Upper lobe of left lung (tissue), 4 donors: ENCODE measurements at regions not wholly inside any gene's neighbourhood (a gene's known extent, or its start where the extent isn't known, plus 50 kb on each side); places are given as distances from the start of the nearest gene placed in this dataset.

Experiments used
- EP300 ChIP-seq, 4 donors: sonication (generic); formaldehyde crosslinking; IDR thresholded peaks; one replicate each; pipeline ENCODE4 v1.5.1; 2017; ENCODE audit warnings: antibody characterized with exemption in 4 of 4, control low read depth in 2 of 4
- POLR2A ChIP-seq, 4 donors: fragments of 450-650 bp; IDR thresholded peaks; one replicate each; pipeline ENCODE4 v1.5.1; 2016 to 2017; ENCODE audit warnings: antibody characterized with exemption in 4 of 4, mild to moderate bottlenecking in 2 of 4
- TF ChIP-seq, protein P1 (sequence below), 6 experiments: fragments of 450-650 bp in 4 of 6; fragments of 200-600 bp in 2 of 6; sonication (generic) in 2 of 6; IDR thresholded peaks; one replicate each; pipeline ENCODE4 v1.5.1; 2016 to 2019; ENCODE audit warnings: antibody characterized with exemption in 6 of 6

- TF ChIP-seq, protein P1, sequence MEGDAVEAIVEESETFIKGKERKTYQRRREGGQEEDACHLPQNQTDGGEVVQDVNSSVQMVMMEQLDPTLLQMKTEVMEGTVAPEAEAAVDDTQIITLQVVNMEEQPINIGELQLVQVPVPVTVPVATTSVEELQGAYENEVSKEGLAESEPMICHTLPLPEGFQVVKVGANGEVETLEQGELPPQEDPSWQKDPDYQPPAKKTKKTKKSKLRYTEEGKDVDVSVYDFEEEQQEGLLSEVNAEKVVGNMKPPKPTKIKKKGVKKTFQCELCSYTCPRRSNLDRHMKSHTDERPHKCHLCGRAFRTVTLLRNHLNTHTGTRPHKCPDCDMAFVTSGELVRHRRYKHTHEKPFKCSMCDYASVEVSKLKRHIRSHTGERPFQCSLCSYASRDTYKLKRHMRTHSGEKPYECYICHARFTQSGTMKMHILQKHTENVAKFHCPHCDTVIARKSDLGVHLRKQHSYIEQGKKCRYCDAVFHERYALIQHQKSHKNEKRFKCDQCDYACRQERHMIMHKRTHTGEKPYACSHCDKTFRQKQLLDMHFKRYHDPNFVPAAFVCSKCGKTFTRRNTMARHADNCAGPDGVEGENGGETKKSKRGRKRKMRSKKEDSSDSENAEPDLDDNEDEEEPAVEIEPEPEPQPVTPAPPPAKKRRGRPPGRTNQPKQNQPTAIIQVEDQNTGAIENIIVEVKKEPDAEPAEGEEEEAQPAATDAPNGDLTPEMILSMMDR (IDR thresholded peaks at IDR 0.05), result no peak
- TF ChIP-seq POLR2A (IDR thresholded peaks at IDR 0.05) (no peak), EP300 (IDR thresholded peaks at IDR 0.05) (no peak)
Measured at GRCh38 chr9:79006546-79006945, 565.2 kb upstream of the TLE4 start.
